ENCODE measurements at regions not wholly inside any gene's neighbourhood (a gene's known extent, or its start where the extent isn't known, plus 50 kb on each side); places are given as distances from the start of the nearest gene placed in this dataset.

GRCh38 chr6:134840086-134840867 is 109.6 kb downstream of the ALDH8A1 start:
- no peak for TF ChIP-seq EZH2phosphoT487 (IDR thresholded peaks at IDR 0.05; ENCODE audit: borderline replicate concordance, low read length)
- no peak for TF ChIP-seq CTCF (IDR thresholded peaks at IDR 0.05; ENCODE audit: low read depth, low read length, poor library complexity, severe bottlenecking)

Measured in DOHH2 (cell line).